SKM-1 treated with dmso at 0.1 percent for 144 hours (cell line): ENCODE measurements at regions not wholly inside any gene's neighbourhood (a gene's known extent, or its start where the extent isn't known, plus 50 kb on each side); places are given as distances from the start of the nearest gene placed in this dataset.
"Not testable (repeated sequence)": the region's sequence is repeated elsewhere in the genome, so short reads cannot be mapped to it uniquely, and the experiment has no call there.

Experiments used
- DNase-seq: peaks from one replicate; lab custom pipeline; 2025; ENCODE audit not compliant: unreplicated experiment; lab: John Stamatoyannopoulos, UW

DNA sequence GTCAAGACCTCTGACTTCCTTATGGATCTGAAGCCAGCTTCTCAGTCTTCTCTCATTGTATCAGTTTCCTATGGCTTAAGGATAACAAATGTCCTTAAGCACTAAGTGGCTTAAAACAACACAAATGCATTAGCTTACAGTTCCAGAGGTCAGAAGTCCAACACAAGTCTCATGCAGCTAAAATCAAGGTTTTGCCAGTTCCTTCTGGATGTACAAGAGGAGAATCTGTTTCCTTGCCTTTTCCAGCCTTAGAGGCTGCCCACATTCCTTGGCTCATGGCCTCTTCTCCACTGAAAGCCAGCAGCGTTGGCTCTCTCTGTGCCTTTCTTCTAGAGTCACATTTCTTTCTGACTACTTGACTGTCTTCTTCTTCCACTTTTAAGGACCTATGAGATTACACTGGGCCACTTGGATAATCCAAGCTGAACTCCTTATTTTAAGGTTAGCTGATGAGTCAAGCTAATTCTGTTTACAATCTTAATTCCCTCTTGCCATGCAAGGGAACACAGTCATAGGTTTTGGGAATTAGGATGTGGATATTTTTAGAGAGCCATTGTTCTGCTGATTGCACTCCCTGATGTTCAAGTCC, 179.0 kb downstream of the BCAS1 start:
- DNase-seq, result no peak

- no peak for DNase-seq
Observed at GRCh38 chr20:53890443-53891305, 179.7 kb downstream of the BCAS1 start.

GRCh38 chr20:53889411-53890148, 180.8 kb downstream of the BCAS1 start:
- DNase-seq, result no peak

DNA sequence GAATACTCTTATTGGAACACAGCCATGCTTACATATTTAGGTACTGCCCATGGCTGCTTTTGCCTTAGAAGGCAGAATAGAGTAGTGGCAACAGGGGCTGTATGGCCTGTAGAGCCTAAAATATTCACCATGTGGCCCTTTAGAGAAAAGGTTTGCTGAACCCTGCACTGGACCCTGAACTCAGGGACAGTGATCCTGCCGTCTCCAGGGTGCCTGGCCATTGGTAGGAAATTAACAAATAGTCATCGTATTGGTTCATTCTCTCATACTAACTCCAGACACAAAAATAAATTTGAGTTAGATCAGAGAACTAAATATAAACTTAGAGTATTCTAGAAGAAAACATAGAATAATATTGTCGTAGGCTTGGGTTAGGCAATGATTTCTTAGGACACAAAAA, 181.4 kb downstream of the BCAS1 start:
- DNase-seq, result no peak

DNA sequence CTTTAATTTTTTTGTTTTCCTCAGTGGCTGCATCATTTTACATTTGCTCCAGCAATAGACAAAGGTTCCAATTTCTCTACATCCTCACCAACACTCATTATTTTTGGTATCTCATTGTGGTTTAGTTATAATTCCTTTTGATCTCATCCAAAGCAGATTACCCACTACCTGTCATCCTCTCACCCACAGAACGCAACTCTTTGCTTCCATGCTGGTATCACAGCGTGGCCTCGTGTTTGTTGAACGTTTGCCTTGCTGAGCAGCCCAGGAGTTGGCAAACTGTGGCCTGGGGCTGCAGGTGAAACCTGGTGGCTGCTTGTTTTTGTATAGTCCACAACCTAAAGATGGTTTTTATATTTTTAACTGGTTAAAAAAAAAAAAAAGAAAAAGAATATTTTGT, 181.9 kb downstream of the BCAS1 start:
- no peak for DNase-seq

- no peak for DNase-seq
Observed at GRCh38 chr20:53887973-53888372, 182.4 kb downstream of the BCAS1 start.

DNA sequence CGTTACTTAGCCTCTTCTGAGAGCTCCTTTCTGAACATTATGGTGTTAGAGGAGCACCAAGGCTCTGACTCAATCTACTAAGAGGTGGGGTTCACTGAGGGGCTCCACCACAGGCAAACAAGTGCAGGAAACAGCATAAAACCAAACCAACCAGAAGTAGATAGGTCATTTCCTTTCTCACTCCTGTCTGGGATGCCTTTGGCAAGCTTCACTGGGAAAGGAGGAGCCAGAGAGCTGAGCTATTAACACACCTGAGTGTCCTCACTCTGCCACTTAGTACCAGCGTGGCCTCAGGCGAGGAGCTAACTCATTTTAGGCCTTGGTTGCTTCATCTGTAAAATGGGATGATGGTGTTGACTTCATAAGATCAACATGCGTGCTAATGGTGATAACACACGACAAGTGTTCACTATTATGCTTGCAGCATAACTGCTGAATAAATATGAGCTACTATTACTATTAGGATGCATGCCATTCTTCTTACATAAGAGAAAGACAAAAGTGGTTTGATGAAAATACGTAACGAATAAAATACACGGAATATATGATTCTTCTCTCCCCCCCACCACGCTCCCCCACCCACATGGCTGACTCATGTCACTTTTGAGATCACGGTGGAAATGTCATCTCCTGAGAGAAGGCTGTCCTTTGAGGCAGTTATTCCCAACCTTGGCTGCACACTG, 185.4 kb downstream of the BCAS1 start:
- no peak for DNase-seq

DNA sequence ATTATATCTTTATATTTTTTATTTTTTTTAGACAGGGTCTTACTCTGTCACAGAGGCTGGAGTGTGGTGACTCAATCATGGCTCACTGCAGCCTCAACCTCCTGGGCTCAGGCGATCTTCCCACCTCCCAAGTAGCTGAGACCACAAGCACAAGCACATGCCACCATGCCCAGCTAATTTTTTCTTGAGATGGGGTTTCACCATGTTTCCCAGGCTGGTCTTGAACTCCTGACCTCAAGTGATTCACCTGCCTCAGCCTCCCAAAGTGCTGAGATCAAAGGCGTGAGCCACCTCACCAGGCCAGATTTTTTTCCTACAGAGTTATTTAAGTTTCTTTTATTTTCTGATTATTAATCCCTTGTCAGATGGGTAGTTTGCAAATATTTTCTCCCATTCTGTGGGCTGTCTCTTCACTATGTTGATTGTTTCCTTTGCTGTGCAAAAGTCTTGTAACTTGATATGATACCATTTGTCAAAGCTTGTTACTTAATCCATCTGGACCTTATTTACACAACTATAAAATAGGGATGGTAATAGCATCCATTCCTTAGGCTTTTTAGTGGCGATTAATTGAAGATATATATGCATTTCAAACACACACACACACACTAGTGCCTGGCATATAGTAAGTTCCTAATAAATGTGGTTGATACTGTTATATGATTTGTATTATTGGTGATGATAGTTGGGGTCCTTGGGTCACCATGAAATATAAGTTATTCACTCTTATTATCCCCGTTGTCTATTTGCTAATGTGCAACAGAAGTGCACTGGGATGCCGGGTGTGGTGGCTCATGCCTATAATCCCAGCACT, 187.1 kb downstream of the BCAS1 start:
- DNase-seq, result no peak

GRCh38 chr20:53882438-53882986, 187.9 kb downstream of the BCAS1 start:
- DNase-seq, result not testable (repeated sequence)

DNA sequence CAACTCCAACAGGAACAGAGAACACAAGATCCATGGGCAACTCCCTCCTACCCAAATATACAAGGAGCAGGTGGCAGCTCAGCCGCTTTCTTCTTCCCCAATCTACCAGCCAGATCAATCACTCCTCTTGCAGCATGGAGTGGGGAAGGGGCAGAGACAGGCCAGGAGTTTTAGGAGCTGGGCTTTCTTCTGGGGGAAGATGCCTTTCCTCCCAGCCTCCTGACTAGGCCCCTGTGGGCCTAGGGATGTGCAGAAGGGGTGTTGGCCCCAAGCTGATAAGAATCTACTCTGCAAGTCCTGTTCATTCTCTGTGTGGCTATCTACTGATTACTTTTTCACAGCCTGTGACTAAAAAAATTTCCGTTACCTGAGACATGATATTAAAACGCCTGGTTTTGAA, 189.0 kb downstream of the BCAS1 start:
- no peak for DNase-seq

DNA sequence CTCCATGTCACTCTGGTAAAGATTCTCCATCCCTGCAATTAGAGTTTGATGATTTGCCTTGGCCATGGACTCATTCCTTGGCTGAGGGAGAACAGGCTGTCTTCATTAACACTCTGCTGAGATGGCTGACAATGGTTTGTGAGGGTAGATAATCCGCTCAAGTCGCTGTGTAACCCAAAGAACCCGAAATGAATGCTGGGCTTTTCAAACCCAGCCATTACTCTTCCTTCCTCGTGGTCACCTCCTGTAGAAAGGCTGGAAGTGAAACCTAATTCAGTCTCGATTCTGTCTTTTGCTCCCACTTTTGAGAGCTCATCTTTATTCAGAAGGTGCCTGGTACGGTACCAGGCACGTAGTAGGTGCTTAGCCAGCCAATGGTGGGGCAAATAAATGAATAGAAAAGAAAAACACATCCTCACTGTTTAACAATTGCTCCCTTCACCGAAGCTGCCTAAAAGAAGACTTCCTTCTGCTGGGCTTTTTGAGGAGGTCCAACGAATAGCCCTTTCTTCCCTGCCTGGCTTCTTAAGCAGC, 190.2 kb downstream of the BCAS1 start:
- no peak for DNase-seq

GRCh38 chr20:53879048-53879684, 191.2 kb downstream of the BCAS1 start:
- DNase-seq, result no peak

DNA sequence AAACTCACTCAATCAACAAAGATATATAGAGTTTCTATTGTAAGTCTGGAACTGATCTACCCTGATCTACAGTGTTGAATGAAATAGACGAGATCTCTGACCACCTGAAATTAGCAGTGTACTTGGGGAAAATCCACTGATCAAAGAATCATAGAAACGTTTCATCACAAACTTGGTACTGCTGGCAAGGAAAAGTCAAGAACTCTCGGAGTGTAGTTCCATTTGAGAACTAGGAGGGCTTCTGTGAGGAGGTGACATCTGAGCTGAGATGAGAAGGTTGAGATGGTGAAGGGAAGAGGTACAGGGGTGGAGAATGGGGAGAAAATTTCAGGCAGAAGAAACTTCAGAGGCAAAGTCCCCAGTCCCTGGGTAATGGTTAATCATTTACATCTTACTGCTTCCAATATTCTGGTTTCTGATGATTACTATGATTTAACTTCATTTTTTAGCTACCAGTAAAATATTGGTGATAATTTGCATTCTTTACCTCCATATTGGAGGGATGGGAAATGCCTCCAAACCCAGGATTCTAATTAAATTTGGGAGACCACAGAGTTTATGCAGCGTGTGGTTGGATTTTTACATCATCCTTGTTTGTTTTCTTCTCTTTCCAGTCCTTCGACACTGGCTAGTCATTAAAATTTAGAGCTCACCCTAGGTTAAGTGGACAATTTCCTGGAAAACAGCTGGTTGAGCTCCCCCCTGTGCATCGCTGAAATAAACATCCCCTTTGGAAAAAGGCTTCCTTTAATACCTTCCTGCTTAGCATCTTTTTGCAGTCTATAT, 191.9 kb downstream of the BCAS1 start:
- DNase-seq, result no peak

DNA sequence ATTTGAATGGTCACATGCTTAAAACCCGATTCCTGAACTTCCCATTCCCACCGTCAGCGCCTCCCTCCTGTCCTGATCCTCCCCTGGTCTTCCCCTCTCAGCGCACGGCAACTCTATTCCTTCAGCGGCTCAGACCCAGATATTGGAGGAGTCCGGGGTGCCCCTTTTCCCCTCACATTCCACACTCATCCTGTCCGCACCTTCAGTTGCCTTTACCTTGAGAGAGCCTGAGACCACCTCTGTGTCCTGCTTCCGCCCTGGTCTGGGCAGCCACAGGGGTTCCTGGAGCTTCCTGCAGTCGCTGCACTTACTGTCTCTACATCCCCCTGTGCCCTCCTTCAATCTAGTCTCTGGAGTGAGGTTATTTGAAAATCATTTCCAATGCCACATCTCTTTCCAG, 193.4 kb downstream of the BCAS1 start:
- no peak for DNase-seq

- no peak for DNase-seq
Observed at GRCh38 chr20:53876470-53876869, 193.9 kb downstream of the BCAS1 start.

- DNase-seq, result no peak
Observed at GRCh38 chr20:53875452-53875851, 194.9 kb downstream of the BCAS1 start.

- no peak for DNase-seq
Observed at GRCh38 chr20:53874706-53875105, 195.7 kb downstream of the BCAS1 start.

DNA sequence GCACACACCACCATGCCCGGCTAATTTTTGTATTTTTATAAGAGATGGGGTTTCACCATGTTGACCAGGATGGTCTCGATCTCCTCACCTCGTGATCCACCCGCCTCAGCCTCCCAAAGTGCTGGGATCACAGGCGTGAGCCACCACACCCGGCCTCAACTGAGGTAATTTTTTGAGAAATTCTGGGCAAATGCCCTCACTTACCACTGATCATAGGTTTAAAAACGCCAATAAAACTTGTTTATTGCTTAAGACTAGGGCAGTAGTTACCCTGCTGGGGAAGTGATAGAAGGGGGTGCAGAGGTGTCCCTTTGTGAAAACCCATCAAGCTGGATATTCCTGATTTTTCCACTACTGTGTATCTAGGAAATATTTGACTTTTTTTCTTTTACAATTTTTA, 196.3 kb downstream of the BCAS1 start:
- no peak for DNase-seq

- DNase-seq, result no peak
Observed at GRCh38 chr20:53873230-53873604, 197.2 kb downstream of the BCAS1 start.
